ENCODE measurements at regions not wholly inside any gene's neighbourhood (a gene's known extent, or its start where the extent isn't known, plus 50 kb on each side); places are given as distances from the start of the nearest gene placed in this dataset.

DNA sequence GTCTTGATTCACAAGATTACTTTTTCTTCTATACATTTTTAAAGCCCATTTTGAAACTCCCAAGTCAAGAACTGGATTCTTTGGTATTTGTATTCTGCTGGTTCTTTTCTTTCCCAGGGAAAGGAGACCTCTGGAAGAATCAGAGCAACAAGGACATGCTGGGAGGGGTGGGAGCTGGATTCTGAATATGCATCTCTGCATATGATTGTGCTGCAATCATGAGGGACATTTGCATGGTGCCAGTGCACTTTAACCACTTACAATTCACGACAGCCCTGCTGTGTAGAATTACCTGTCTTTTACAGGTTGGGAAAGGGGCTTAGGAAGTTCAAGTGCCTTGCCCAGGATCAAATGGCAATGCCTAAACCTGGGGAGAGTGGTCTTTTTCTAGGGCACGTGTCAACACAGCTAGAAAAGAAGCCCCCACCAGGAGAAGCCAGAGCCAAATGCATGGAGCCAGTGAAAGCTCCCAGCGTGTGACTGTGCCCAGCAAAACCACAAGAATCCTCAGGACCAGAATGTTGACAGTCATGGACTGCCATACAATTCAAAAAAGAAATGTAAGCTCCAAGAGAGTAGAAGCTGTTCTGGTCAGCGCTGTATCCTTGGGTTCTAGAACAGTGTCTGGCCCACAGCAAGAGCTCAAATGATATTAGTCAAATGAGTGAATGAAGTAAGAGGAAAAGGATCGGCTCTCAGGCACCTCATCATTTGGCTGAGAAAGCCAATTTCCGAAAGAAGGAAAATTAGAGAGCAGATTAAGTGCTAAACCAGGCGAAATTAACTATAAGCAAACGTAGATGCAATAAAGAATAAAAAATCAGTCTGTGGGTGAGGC is 84.5 kb upstream of the MEF2A start:
- no peak overlapping the region for H3K4me2 ChIP-seq (ENCODE audit: low read length)
- no peak overlapping the region for H3K9ac ChIP-seq
- no peaks in the 10 kb centered on the region for H3K36me3 ChIP-seq (ENCODE audit: control insufficient read depth, insufficient read depth, low read length)
- no peaks in the 10 kb centered on the region for H3K79me2 ChIP-seq
- no peaks in the 10 kb centered on the region for H3K9me3 ChIP-seq (ENCODE audit: control insufficient read depth, low read length)
- H3K27me3 ChIP-seq (ENCODE audit: control insufficient read depth, insufficient read depth, low read length), result no peaks in the 10 kb centered on the region
- H3K27ac ChIP-seq, result no peak overlapping the region
- TF ChIP-seq, protein P1, sequence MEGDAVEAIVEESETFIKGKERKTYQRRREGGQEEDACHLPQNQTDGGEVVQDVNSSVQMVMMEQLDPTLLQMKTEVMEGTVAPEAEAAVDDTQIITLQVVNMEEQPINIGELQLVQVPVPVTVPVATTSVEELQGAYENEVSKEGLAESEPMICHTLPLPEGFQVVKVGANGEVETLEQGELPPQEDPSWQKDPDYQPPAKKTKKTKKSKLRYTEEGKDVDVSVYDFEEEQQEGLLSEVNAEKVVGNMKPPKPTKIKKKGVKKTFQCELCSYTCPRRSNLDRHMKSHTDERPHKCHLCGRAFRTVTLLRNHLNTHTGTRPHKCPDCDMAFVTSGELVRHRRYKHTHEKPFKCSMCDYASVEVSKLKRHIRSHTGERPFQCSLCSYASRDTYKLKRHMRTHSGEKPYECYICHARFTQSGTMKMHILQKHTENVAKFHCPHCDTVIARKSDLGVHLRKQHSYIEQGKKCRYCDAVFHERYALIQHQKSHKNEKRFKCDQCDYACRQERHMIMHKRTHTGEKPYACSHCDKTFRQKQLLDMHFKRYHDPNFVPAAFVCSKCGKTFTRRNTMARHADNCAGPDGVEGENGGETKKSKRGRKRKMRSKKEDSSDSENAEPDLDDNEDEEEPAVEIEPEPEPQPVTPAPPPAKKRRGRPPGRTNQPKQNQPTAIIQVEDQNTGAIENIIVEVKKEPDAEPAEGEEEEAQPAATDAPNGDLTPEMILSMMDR (IDR thresholded peaks at IDR 0.05), result no peak
- no peaks in the 10 kb centered on the region for H3K4me1 ChIP-seq
- no peak overlapping the region for H3K4me3 ChIP-seq (ENCODE audit: low read depth, low read length)
- H2AFZ ChIP-seq, result no peak overlapping the region

DNA sequence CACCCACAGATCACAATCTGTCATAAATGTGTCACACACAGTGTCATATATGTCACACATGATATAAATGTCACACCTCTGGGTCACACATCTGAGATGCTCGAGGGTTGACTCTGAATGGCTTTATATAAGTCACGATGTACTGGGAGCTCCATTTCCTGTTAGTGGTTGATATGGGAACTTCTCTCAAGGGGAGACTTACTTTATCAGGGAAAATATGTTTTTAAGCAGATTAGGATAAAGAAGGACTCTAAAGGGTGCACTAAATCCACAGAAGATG is 83.9 kb upstream of the MEF2A start:
- Histone ChIP-seq H2AFZ (no peak overlapping the region), H3K27me3 (ENCODE audit: control insufficient read depth, insufficient read depth, low read length) (no peaks in the 10 kb centered on the region), H3K4me1 (no peaks in the 10 kb centered on the region), H3K4me3 (ENCODE audit: low read depth, low read length) (no peak overlapping the region), H3K9me3 (ENCODE audit: control insufficient read depth, low read length) (no peaks in the 10 kb centered on the region), H3K4me2 (ENCODE audit: low read length) (no peak overlapping the region), H3K79me2 (no peaks in the 10 kb centered on the region), H3K9ac (no peak overlapping the region), H3K36me3 (ENCODE audit: control insufficient read depth, insufficient read depth, low read length) (no peaks in the 10 kb centered on the region), H3K27ac (no peak overlapping the region)
- TF ChIP-seq, protein P1 (IDR thresholded peaks at IDR 0.05), result no peak

DNA sequence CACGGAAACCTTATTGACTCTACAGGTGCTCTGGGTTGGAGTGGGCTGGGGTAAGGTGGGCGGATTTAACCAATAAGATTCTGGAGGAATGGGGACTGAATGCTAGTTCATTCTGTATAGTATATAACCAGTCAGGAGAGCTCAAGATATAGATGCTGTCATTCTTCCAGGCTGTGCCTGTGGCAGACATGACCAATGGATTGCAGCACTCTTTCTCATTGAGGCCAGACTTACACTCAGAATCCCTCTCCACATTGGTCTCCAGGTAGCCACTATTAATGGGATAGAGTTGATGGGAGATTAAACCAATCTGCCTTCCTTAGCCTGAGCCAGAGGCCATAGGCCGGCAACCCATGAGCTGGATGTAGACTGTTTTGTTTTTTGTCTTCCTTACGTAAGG is 82.8 kb upstream of the MEF2A start:
- TF ChIP-seq, protein P1 (IDR thresholded peaks at IDR 0.05), result no peak
- Histone ChIP-seq H3K9ac (no peak overlapping the region), H3K27ac (no peak overlapping the region)

DNA sequence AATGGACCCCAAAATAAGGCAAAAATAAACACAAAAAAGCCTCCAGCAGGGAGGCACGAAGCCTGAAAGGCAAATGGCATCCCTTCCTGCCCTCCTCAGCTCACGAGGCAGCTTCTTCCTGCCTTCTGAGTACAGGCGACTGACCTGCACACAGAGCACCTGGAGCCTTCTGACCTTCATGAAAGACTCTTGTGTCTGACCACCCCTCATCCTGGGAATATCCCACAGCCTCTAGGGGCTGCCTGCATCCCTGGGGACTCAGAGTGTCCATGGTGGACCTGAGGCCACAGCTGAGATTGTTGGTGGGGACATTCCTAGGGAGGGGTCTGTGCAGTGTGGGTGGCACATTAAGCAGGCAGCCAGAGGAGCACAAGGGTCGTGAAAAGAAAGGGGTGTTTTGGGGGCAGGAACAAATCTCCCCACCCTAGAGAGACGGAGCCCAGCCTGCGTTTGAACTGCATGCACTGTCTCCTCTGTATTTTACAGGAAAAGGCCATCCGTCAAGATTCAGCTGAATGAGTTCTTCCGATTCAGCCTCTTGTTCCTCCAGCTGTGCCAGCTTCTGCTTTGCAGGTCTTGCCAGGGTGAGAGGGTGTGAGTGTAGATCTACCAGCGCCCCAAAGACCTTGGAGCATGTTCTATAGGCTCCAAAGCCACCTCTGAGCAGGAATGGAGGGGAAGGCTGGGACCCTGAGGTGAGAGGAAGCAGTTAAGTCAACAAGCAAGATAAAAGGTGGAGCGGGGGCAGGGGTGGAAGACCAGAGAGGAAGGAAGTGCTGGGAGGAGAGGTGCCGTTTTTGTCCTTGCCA is 80.4 kb upstream of the MEF2A start:
- no peak overlapping the region for H3K4me3 ChIP-seq (ENCODE audit: low read depth, low read length)
- no peak overlapping the region for H3K27ac ChIP-seq

More for the DNA sequence above, 82.8 kb upstream of the MEF2A start:
- Histone ChIP-seq H3K9me3 (ENCODE audit: control insufficient read depth, low read length) (no peaks in the 10 kb centered on the region), H3K79me2 (no peaks in the 10 kb centered on the region), H2AFZ (no peak overlapping the region), H3K27me3 (ENCODE audit: control insufficient read depth, insufficient read depth, low read length) (no peaks in the 10 kb centered on the region), H3K4me2 (ENCODE audit: low read length) (no peak overlapping the region), H3K4me3 (ENCODE audit: low read depth, low read length) (no peak overlapping the region), H3K36me3 (ENCODE audit: control insufficient read depth, insufficient read depth, low read length) (no peaks in the 10 kb centered on the region), H3K4me1 (no peaks in the 10 kb centered on the region)

More for the DNA sequence above, 80.4 kb upstream of the MEF2A start:
- Histone ChIP-seq H3K36me3 (ENCODE audit: control insufficient read depth, insufficient read depth, low read length) (no peaks in the 10 kb centered on the region), H3K9ac (no peak overlapping the region), H3K79me2 (no peaks in the 10 kb centered on the region), H3K27me3 (ENCODE audit: control insufficient read depth, insufficient read depth, low read length) (no peaks in the 10 kb centered on the region), H3K4me1 (no peaks in the 10 kb centered on the region), H3K4me2 (ENCODE audit: low read length) (no peak overlapping the region), H3K9me3 (ENCODE audit: control insufficient read depth, low read length) (no peaks in the 10 kb centered on the region), H2AFZ (peak overlapping the region; percentile 69)
- TF ChIP-seq, protein P1 (IDR thresholded peaks at IDR 0.05), result no peak
